Heart left ventricle (tissue), 16 donors: ENCODE measurements at regions not wholly inside any gene's neighbourhood (a gene's known extent, or its start where the extent isn't known, plus 50 kb on each side); places are given as distances from the start of the nearest gene placed in this dataset.

Experiments used
- ATAC-seq, 4 donors: fragments of 200-7000 bp; cut with Tn5 transposase; one replicate each; pipeline ENCODE4 v1.9.1; 2020 to 2022; ENCODE audit warnings: moderate library complexity in 4 of 4, mild to moderate bottlenecking in 3 of 4, moderate number of reproducible peaks in 1 of 4
- DNase-seq, 5 donors: peaks; one replicate each; pipeline ENCODE4 v3.0.0-alpha.2; 2020
- H3K27ac ChIP-seq, 12 donors: fragments of 200-600 bp; sonication (generic) in 4 of 12; one replicate each; pipeline versions ENCODE4 v1.5.0 to v1.8.0; 2016 to 2022; ENCODE audit warnings: mild to moderate bottlenecking in 2 of 12
- H3K27me3 ChIP-seq, 9 donors: fragments of 200-600 bp; sonication (generic) in 2 of 9; one replicate each; pipeline versions ENCODE4 v1.5.1 to v1.8.0; 2016 to 2022; ENCODE audit warnings: mild to moderate bottlenecking in 3 of 9
- H3K36me3 ChIP-seq, 9 donors: fragments of 200-600 bp; sonication (generic) in 2 of 9; one replicate each; pipeline versions ENCODE4 v1.5.0 to v1.8.0; 2018 to 2022; ENCODE audit warnings: mild to moderate bottlenecking in 2 of 9
- H3K4me1 ChIP-seq, 12 donors: fragments of 200-600 bp; sonication (generic) in 4 of 12; one replicate each; pipeline versions ENCODE4 v1.5.0 to v1.8.0; 2016 to 2022; ENCODE audit warnings: mild to moderate bottlenecking in 3 of 12
- H3K4me3 ChIP-seq, 12 donors: fragments of 200-600 bp; sonication (generic) in 4 of 12; one replicate each; pipeline versions ENCODE4 v1.5.0 to v1.8.0; 2017 to 2022; ENCODE audit warnings: mild to moderate bottlenecking in 9 of 12, moderate library complexity in 4 of 12
- H3K9me3 ChIP-seq, 12 donors: fragments of 200-600 bp; sonication (generic) in 4 of 12; one replicate each; pipeline versions ENCODE4 v1.5.0 to v1.8.0; 2016 to 2022; ENCODE audit warnings: mild to moderate bottlenecking in 1 of 12
- POLR2A ChIP-seq, 2 donors: fragments of 450-650 bp; IDR thresholded peaks; one replicate each; pipeline ENCODE4 v1.6.1; 2017; ENCODE audit warnings: antibody characterized with exemption in 2 of 2, mild to moderate bottlenecking in 2 of 2, moderate library complexity in 2 of 2
- WGBS, 4 donors: extraction: QIAGEN DNeasy Blood & Tissue Kit in 2 of 4; methylation state at CpG; one replicate each; pipeline versions ENCODE4 v1.1.5 to v1.1.7; 2013 to 2018; 5-methylcytosine and 5-hydroxymethylcytosine counted together
- intact Hi-C, 10 donors: fragments of 100-400 bp; cut with DNase I; formaldehyde crosslinking; loops; one replicate each; pipeline versions ENCODE4 v1.11.1 to v1.14.2; 2022
- TF ChIP-seq, protein P1 (sequence below), 12 donors: fragments of 200-600 bp; sonication (generic) in 4 of 12; IDR thresholded peaks; one replicate each; pipeline versions ENCODE4 v1.5.0 to v1.8.0; 2018 to 2022; ENCODE audit warnings: antibody characterized with exemption in 12 of 12, mild to moderate bottlenecking in 5 of 12
- donor health status: ischemic (EF 13 %, LVEDD 7.1; RV severe dilation, severe dysfunction).
- donor health status: healthy with polysubstance abuse.
- donor health status: DM: no; HTN: yes; CAD: no.
- donor health status: DM: no; HTN: no; CAD: no.
- donor health status: ischemic (EF 25% LVEDD 6.9; RV normal size, moderate dysfunction).
- donor health status: ischemic (EF 25% LVEDD 5.7; RV mildly dilated, moderate dysfunction).
- donor health status: healthy.
- donor health status: DM: yes; HTN: yes; CAD: no.
- donor health status: ischemic (EF 35%, LVEDD 5.7; RV mildly dilated, moderate dysfunction).
- donor health status: nonischemic (EF 11% LVEDD 7.7; RV severe dilation, severe dysfunction).
- donor health status: DM: yes; HTN: yes; CAD: no.
- donor health status: PGD.
- donor health status: ischemic (EF 29% LVEDD 5.4; RV normal size, mild dysfunction).
- donor health status: nonischemic (EF 23%, LVEDD 6.1; RV moderate dilation, normal function).

DNA sequence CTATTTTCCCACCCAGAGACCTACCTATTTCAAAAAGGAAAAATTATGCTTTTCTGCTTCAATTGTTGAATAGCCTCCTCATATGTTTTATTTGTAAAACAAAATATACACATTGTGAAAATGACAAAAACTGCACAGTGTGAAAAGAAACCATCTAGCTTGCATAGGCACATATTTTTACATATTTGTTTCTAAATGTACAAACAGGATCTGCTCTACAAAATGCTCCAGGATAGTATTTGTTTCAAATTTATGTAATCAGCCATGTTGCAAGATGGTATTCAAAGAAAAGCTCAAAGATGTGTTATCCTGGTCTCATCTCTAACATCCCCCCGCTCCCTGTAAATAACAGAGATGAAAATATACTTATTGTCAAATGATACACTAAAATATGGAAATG is 366.1 kb upstream of the MPDZ start:
- no peaks in the 10 kb centered on the region for H3K36me3 ChIP-seq
- 96 to 100% (median 97%) methylated on average over 1 of the region's 1 CpG for WGBS, 4 donors
- TF ChIP-seq, protein P1, sequence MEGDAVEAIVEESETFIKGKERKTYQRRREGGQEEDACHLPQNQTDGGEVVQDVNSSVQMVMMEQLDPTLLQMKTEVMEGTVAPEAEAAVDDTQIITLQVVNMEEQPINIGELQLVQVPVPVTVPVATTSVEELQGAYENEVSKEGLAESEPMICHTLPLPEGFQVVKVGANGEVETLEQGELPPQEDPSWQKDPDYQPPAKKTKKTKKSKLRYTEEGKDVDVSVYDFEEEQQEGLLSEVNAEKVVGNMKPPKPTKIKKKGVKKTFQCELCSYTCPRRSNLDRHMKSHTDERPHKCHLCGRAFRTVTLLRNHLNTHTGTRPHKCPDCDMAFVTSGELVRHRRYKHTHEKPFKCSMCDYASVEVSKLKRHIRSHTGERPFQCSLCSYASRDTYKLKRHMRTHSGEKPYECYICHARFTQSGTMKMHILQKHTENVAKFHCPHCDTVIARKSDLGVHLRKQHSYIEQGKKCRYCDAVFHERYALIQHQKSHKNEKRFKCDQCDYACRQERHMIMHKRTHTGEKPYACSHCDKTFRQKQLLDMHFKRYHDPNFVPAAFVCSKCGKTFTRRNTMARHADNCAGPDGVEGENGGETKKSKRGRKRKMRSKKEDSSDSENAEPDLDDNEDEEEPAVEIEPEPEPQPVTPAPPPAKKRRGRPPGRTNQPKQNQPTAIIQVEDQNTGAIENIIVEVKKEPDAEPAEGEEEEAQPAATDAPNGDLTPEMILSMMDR (IDR thresholded peaks at IDR 0.05): no peak
- TF ChIP-seq POLR2A (IDR thresholded peaks at IDR 0.05): no peak
- peaks cover 0 to 11% (median 0%) of the 10 kb centered on the region in 12 donors for H3K4me1 ChIP-seq
- no peak overlapping the region for H3K4me3 ChIP-seq
- intact Hi-C loops: loop anchor here in 2 of 10 donors (10.0 kb wide), 1 partner anchor 61 kb away; no protein-coding TSS in a partner anchor
- H3K9me3 ChIP-seq: peaks cover 0 to 23% (median 0%) of the 10 kb centered on the region in 12 donors
- no peak overlapping the region for H3K27ac ChIP-seq
- DNase-seq (no peak), ATAC-seq (no peak)
- no peaks in the 10 kb centered on the region for H3K27me3 ChIP-seq

DNA sequence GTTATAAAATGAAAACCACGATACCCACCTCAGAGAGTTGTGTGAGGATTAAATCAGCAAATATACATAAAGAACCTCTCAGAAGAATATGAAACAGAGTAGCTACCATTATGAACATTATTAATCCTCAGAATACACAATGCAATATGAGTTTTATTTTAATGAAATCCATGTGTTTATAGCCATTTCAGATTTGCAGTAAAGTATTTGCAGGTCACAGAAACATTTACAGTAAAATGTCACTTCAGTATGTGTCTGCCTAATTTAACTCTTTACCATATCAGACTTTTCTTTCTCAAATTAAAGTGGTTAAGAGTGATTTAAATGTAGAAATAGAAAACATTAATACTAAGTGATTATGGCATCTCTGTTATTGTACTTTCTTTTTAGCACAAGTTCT is 365.2 kb upstream of the MPDZ start:
- no peak for TF ChIP-seq POLR2A (IDR thresholded peaks at IDR 0.05)
- TF ChIP-seq, protein P1 (IDR thresholded peaks at IDR 0.05): no peak
- H3K9me3 ChIP-seq: peaks cover 0 to 23% (median 0%) of the 10 kb centered on the region in 12 donors
- peaks cover 0 to 11% (median 0%) of the 10 kb centered on the region in 12 donors for H3K4me1 ChIP-seq
- intact Hi-C loops: loop anchor here in 2 of 10 donors (10.0 kb wide), 1 partner anchor 60 kb away; no protein-coding TSS in a partner anchor
- DNase-seq: no peak
- 69 to 76% (median 74%) methylated on average over 1 of the region's 1 CpG for WGBS, 4 donors
- no peak overlapping the region for H3K4me3 ChIP-seq
- no peaks in the 10 kb centered on the region for H3K27me3 ChIP-seq
- H3K36me3 ChIP-seq: no peaks in the 10 kb centered on the region
- ATAC-seq: no peak
- H3K27ac ChIP-seq: no peak overlapping the region

DNA sequence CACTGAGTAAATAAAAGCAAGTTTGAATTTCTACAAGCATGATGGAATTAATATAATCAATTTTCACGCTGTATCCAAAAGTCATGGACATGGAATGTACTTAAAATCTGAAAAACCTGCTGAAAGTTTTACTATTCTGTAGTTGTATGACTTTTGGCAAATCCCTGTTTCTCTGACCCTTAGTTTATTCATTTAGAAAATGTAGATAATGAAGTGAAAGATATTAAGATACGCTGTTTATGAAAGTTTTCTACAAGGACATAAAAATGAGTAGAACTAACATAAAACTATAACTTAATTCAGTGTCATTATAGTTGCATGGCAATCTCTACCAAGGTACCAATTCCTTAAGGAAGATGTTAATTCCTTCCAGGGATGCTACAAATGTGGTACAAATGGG is 363.2 kb upstream of the MPDZ start:
- TF ChIP-seq POLR2A (IDR thresholded peaks at IDR 0.05): no peak
- TF ChIP-seq, protein P1 (IDR thresholded peaks at IDR 0.05): no peak
- Histone ChIP-seq H3K36me3 (no peaks in the 10 kb centered on the region), H3K9me3 (peaks cover 0 to 5% (median 0%) of the 10 kb centered on the region in 12 donors), H3K27me3 (no peaks in the 10 kb centered on the region), H3K4me1 (peaks cover 0 to 11% (median 0%) of the 10 kb centered on the region in 12 donors), H3K4me3 (no peak overlapping the region), H3K27ac (no peak overlapping the region)
- no peak for ATAC-seq
- intact Hi-C loops: loop anchor here in 2 of 10 donors (10.0 kb wide), 1 partner anchor 58 kb away; no protein-coding TSS in a partner anchor
- WGBS, 4 donors: 91 to 97% (median 95%) methylated on average over 2 of the region's 2 CpGs
- no peak for DNase-seq

DNA sequence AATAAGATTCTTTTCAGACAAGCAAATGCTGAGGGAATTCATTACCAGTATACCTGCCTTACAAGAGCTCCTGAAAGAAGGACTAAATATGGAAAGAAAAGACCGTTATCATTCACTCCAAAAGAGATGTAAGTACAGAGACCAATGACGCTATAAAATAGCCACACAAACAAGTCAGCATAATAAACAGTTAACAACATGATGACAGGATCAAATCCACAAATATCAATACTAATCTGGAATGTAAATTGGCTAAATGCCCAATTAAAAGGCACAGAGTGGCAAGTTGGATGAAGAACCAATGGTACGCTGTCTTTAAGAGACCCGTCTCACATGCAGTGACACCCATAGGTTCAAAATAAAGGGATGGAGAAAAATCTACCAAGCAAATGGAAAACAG is 349.6 kb upstream of the MPDZ start:
- Histone ChIP-seq H3K27me3 (no peaks in the 10 kb centered on the region), H3K4me3 (no peak overlapping the region), H3K9me3 (peaks cover 0 to 11% (median 1%) of the 10 kb centered on the region in 12 donors), H3K36me3 (no peaks in the 10 kb centered on the region), H3K4me1 (no peaks in the 10 kb centered on the region), H3K27ac (no peak overlapping the region)
- no peak for TF ChIP-seq POLR2A (IDR thresholded peaks at IDR 0.05)
- TF ChIP-seq, protein P1 (IDR thresholded peaks at IDR 0.05): no peak
- DNase-seq (no peak), ATAC-seq (no peak)
- WGBS, 4 donors: 85 to 98% (median 88%) methylated on average over 4 of the region's 4 CpGs
- intact Hi-C loops: no loop called here
